T-cell (primary cell): ENCODE measurements at regions not wholly inside any gene's neighbourhood (a gene's known extent, or its start where the extent isn't known, plus 50 kb on each side); places are given as distances from the start of the nearest gene placed in this dataset.

Experiments used
- ATAC-seq, 4 experiments: fragments of 200-7000 bp in 3 of 4; fragments of 150-1000 bp in 1 of 4; cut with Tn5 transposase; replicated peaks in 1 of 4; 1 replicate in 3 of 4; 2 replicates in 1 of 4; pipeline ENCODE4 v1.10.0; 2021; ENCODE audit warnings: moderate library complexity in 3 of 4, mild to moderate bottlenecking in 2 of 4, moderate number of reproducible peaks in 1 of 4
- CTCF ChIA-PET, 2 donors: fragments of 300-600 bp; sonication (Branson Sonifier 250); formaldehyde crosslinking; loops; one replicate each; lab custom pipeline; 2022; ENCODE audit warnings: antibody characterized with exemption in 2 of 2; lab: Charles Lee
- POLR2A ChIA-PET, 2 donors: fragments of 300-600 bp; sonication (Branson Sonifier 250); formaldehyde crosslinking; loops; one replicate each; lab custom pipeline; 2022; ENCODE audit warnings: antibody characterized with exemption in 2 of 2; lab: Charles Lee
- DNase-seq, 35 experiments: peaks; one replicate each; pipeline versions ENCODE4 v3.0.0 to v3.0.0-alpha.2; 2013 to 2023
- H3K27ac ChIP-seq: one replicate; pipeline ENCODE4 v1.5.1; 2013; ENCODE audit warnings: low read length
- H3K27me3 ChIP-seq, 2 experiments: replicated peaks in 1 of 2; 1 replicate in 1 of 2; 2 replicates in 1 of 2; pipeline versions ENCODE4 v1.6.1 to v1.7.0; 2013; ENCODE audit warnings: low read length in 1 of 2, mixed read lengths in 1 of 2; ENCODE audit not compliant: control insufficient read depth in 2 of 2, insufficient read depth in 2 of 2; ENCODE audit errors: extremely low read depth in 1 of 2
- H3K36me3 ChIP-seq, 2 donors: 1 replicate in 1 of 2; 2 replicates in 1 of 2; pipeline versions ENCODE4 v1.6.1 to v1.7.0; 2013; ENCODE audit warnings: low read length in 1 of 2; ENCODE audit not compliant: control insufficient read depth in 2 of 2, insufficient read depth in 1 of 2; ENCODE audit errors: extremely low read depth in 1 of 2
- H3K4me1 ChIP-seq, 2 experiments: 1 replicate in 1 of 2; 2 replicates in 1 of 2; pipeline versions ENCODE4 v1.6.1 to v1.7.0; 2013; ENCODE audit warnings: low read length in 2 of 2, mixed read lengths in 1 of 2; ENCODE audit not compliant: insufficient read depth in 2 of 2, control insufficient read depth in 1 of 2; ENCODE audit errors: extremely low read depth in 1 of 2
- H3K4me3 ChIP-seq, 2 donors: 1 replicate in 1 of 2; 2 replicates in 1 of 2; pipeline versions ENCODE4 v1.5.1 to v1.7.0; 2013; ENCODE audit warnings: mild to moderate bottlenecking in 2 of 2, low read length in 1 of 2, moderate library complexity in 1 of 2; ENCODE audit not compliant: control insufficient read depth in 1 of 2; ENCODE audit errors: extremely low read depth in 1 of 2
- H3K9me3 ChIP-seq: 2 replicates; pipeline ENCODE4 v1.7.0; 2013
- H3K27ac Mint-ChIP-seq, 2 donors: one replicate each; pipeline ENCODE4 v1.8.0; 2020 to 2021; ENCODE audit warnings: mild to moderate bottlenecking in 2 of 2, mixed read lengths in 2 of 2
- H3K27me3 Mint-ChIP-seq, 2 donors: one replicate each; pipeline ENCODE4 v1.8.0; 2021 to 2022; ENCODE audit warnings: mixed read lengths in 2 of 2
- H3K36me3 Mint-ChIP-seq: one replicate; pipeline ENCODE4 v1.8.0; 2021; ENCODE audit warnings: mixed read lengths
- H3K4me1 Mint-ChIP-seq, 3 donors: one replicate each; pipeline ENCODE4 v1.8.0; 2020 to 2022; ENCODE audit warnings: mixed read lengths in 3 of 3, mild to moderate bottlenecking in 1 of 3
- H3K4me3 Mint-ChIP-seq, 3 donors: one replicate each; pipeline ENCODE4 v1.8.0; 2020 to 2022; ENCODE audit warnings: mild to moderate bottlenecking in 3 of 3, mixed read lengths in 3 of 3, moderate library complexity in 3 of 3
- H3K9me3 Mint-ChIP-seq, 3 donors: one replicate each; pipeline ENCODE4 v1.8.0; 2020 to 2022; ENCODE audit warnings: mixed read lengths in 3 of 3
- WGBS: methylation state at CpG from one replicate; pipeline ENCODE4 v1.1.5; 2013; ENCODE audit warnings: missing lambda C conversion rate; ENCODE audit not compliant: insufficient coverage; 5-methylcytosine and 5-hydroxymethylcytosine counted together

GRCh38 chr6:91324711-91325110 lies 737.8 kb upstream of the MAP3K7 start:
- no peaks in the 10 kb centered on the region for H3K27me3 Mint-ChIP-seq
- ChIA-PET CTCF (no interaction called here), POLR2A (no interaction called here)
- H3K27ac ChIP-seq, result no peak overlapping the region
- H3K9me3 ChIP-seq, result no peaks in the 10 kb centered on the region
- no peaks in the 10 kb centered on the region for H3K27me3 ChIP-seq
- DNase-seq (no peak), ATAC-seq (no peak)
- H3K27ac Mint-ChIP-seq, result no peak overlapping the region
- no peaks in the 10 kb centered on the region for H3K36me3 Mint-ChIP-seq
- no peak overlapping the region for H3K4me3 ChIP-seq
- WGBS, result no CpG with 5 or more reads among the region's 2 CpGs
- H3K4me1 Mint-ChIP-seq, result no peaks in the 10 kb centered on the region
- peaks cover 0 to 1% (median 0%) of the 10 kb centered on the region in 3 donors for H3K9me3 Mint-ChIP-seq
- no peaks in the 10 kb centered on the region for H3K36me3 ChIP-seq
- no peak overlapping the region for H3K4me3 Mint-ChIP-seq
- H3K4me1 ChIP-seq, result no peaks in the 10 kb centered on the region

GRCh38 chr6:91317984-91318383 lies 731.1 kb upstream of the MAP3K7 start:
- CTCF ChIA-PET, result no interaction called here
- no peak overlapping the region for H3K4me3 Mint-ChIP-seq
- H3K27ac Mint-ChIP-seq, result no peak overlapping the region

GRCh38 chr6:91317247-91317835 lies 730.5 kb upstream of the MAP3K7 start:
- Histone ChIP-seq H3K27ac (no peak overlapping the region), H3K9me3 (no peaks in the 10 kb centered on the region), H3K36me3 (no peaks in the 10 kb centered on the region), H3K4me3 (no peak overlapping the region), H3K4me1 (no peaks in the 10 kb centered on the region), H3K27me3 (no peaks in the 10 kb centered on the region)
- no peak overlapping the region for H3K27ac Mint-ChIP-seq
- H3K4me1 Mint-ChIP-seq, result no peaks in the 10 kb centered on the region
- WGBS, result no CpG with 5 or more reads among the region's 2 CpGs
- no peak for DNase-seq
- H3K36me3 Mint-ChIP-seq, result no peaks in the 10 kb centered on the region
- peaks cover 0 to 3% (median 2%) of the 10 kb centered on the region in 3 donors for H3K9me3 Mint-ChIP-seq
- H3K27me3 Mint-ChIP-seq, result no peaks in the 10 kb centered on the region
- no peak for ATAC-seq
- CTCF ChIA-PET, result no interaction called here
- POLR2A ChIA-PET, result interaction anchor here in 1 of 2 donors (0.5 kb wide), 1 partner anchor 9 kb away, joined by 3 read pairs; no protein-coding TSS in a partner anchor
- no peak overlapping the region for H3K4me3 Mint-ChIP-seq

More at GRCh38 chr6:91317984-91318383, 731.1 kb upstream of the MAP3K7 start:
- H3K4me3 ChIP-seq, result no peak overlapping the region
- no peaks in the 10 kb centered on the region for H3K4me1 ChIP-seq
- H3K36me3 Mint-ChIP-seq, result no peaks in the 10 kb centered on the region
- POLR2A ChIA-PET, result no interaction called here
- no peaks in the 10 kb centered on the region for H3K27me3 ChIP-seq
- H3K36me3 ChIP-seq, result no peaks in the 10 kb centered on the region
- H3K27me3 Mint-ChIP-seq, result no peaks in the 10 kb centered on the region
- H3K4me1 Mint-ChIP-seq, result no peaks in the 10 kb centered on the region
- ATAC-seq, result no peak
- H3K27ac ChIP-seq, result no peak overlapping the region
- DNase-seq, result no peak
- peaks cover 0 to 3% (median 2%) of the 10 kb centered on the region in 3 donors for H3K9me3 Mint-ChIP-seq
- H3K9me3 ChIP-seq, result no peaks in the 10 kb centered on the region

- no peak overlapping the region for H3K4me3 ChIP-seq
- H3K4me1 ChIP-seq, result no peaks in the 10 kb centered on the region
- ChIA-PET CTCF (no interaction called here), POLR2A (no interaction called here)
- no peaks in the 10 kb centered on the region for H3K9me3 ChIP-seq
- no peak overlapping the region for H3K27ac ChIP-seq
- no peaks in the 10 kb centered on the region for H3K36me3 ChIP-seq
- no peaks in the 10 kb centered on the region for H3K36me3 Mint-ChIP-seq
- H3K4me3 Mint-ChIP-seq, result no peak overlapping the region
- no peaks in the 10 kb centered on the region for H3K27me3 Mint-ChIP-seq
- H3K27me3 ChIP-seq, result no peaks in the 10 kb centered on the region
- H3K4me1 Mint-ChIP-seq, result no peaks in the 10 kb centered on the region
- ATAC-seq (no peak), DNase-seq (no peak)
- peaks cover 0 to 10% (median 0%) of the 10 kb centered on the region in 3 donors for H3K9me3 Mint-ChIP-seq
- no peak overlapping the region for H3K27ac Mint-ChIP-seq
- 83% methylated on average over 1 of the region's 6 CpGs for WGBS
These were observed 723.3 kb upstream of the MAP3K7 start for GRCh38 chr6:91310178-91310577.

GRCh38 chr6:91305755-91306154 lies 718.9 kb upstream of the MAP3K7 start:
- no peaks in the 10 kb centered on the region for H3K36me3 Mint-ChIP-seq
- no CpG with 5 or more reads among the region's 2 CpGs for WGBS
- Histone ChIP-seq H3K4me3 (no peak overlapping the region), H3K27ac (no peak overlapping the region), H3K27me3 (no peaks in the 10 kb centered on the region), H3K9me3 (no peaks in the 10 kb centered on the region), H3K4me1 (no peaks in the 10 kb centered on the region), H3K36me3 (no peaks in the 10 kb centered on the region)
- POLR2A ChIA-PET, result no interaction called here
- H3K4me3 Mint-ChIP-seq, result no peak overlapping the region
- peaks cover 0 to 10% (median 0%) of the 10 kb centered on the region in 3 donors for H3K9me3 Mint-ChIP-seq
- H3K4me1 Mint-ChIP-seq, result no peaks in the 10 kb centered on the region
- DNase-seq (no peak), ATAC-seq (no peak)
- CTCF ChIA-PET, result no interaction called here
- no peaks in the 10 kb centered on the region for H3K27me3 Mint-ChIP-seq
- no peak overlapping the region for H3K27ac Mint-ChIP-seq

GRCh38 chr6:91304521-91304920 lies 717.6 kb upstream of the MAP3K7 start:
- WGBS, result no CpG with 5 or more reads among the region's 3 CpGs
- DNase-seq (no peak), ATAC-seq (no peak)
- Mint-ChIP-seq H3K9me3 (peaks cover 0 to 4% (median 0%) of the 10 kb centered on the region in 3 donors), H3K4me3 (no peak overlapping the region), H3K27ac (no peak overlapping the region), H3K4me1 (no peaks in the 10 kb centered on the region), H3K36me3 (no peaks in the 10 kb centered on the region), H3K27me3 (no peaks in the 10 kb centered on the region)
- Histone ChIP-seq H3K4me1 (no peaks in the 10 kb centered on the region), H3K9me3 (no peaks in the 10 kb centered on the region), H3K27ac (no peak overlapping the region), H3K36me3 (no peaks in the 10 kb centered on the region), H3K4me3 (no peak overlapping the region), H3K27me3 (no peaks in the 10 kb centered on the region)
- POLR2A ChIA-PET, result no interaction called here
- CTCF ChIA-PET, result no interaction called here

- Histone ChIP-seq H3K4me3 (no peak overlapping the region), H3K4me1 (no peaks in the 10 kb centered on the region), H3K9me3 (no peaks in the 10 kb centered on the region), H3K27me3 (no peaks in the 10 kb centered on the region), H3K27ac (no peak overlapping the region), H3K36me3 (no peaks in the 10 kb centered on the region)
- no peaks in the 10 kb centered on the region for H3K4me1 Mint-ChIP-seq
- ChIA-PET CTCF (no interaction called here), POLR2A (no interaction called here)
- 100% methylated on average over 2 of the region's 12 CpGs for WGBS
- ATAC-seq, result no peak
- H3K4me3 Mint-ChIP-seq, result no peak overlapping the region
- DNase-seq, result no peak
- H3K27ac Mint-ChIP-seq, result no peak overlapping the region
- H3K36me3 Mint-ChIP-seq, result no peaks in the 10 kb centered on the region
- H3K27me3 Mint-ChIP-seq, result no peaks in the 10 kb centered on the region
- no peaks in the 10 kb centered on the region for H3K9me3 Mint-ChIP-seq
These were observed 716.5 kb upstream of the MAP3K7 start for GRCh38 chr6:91303326-91303725.
